Activated T-cell treated with anti-CD3 and anti-CD28 coated beads, Interleukin-2, amount 50 U/mL, for 4 hours (primary cell): ENCODE measurements at regions not wholly inside any gene's neighbourhood (a gene's known extent, or its start where the extent isn't known, plus 50 kb on each side); places are given as distances from the start of the nearest gene placed in this dataset.

Experiments used
- ATAC-seq, 2 donors: fragments of 200-7000 bp; cut with Tn5 transposase; one replicate each; pipeline ENCODE4 v1.10.0; 2021
- DNase-seq: peaks from one replicate; pipeline ENCODE4 v3.0.0-alpha.2; 2020
- H3K27me3 Mint-ChIP-seq: one replicate; pipeline ENCODE4 v1.8.0; 2021; ENCODE audit warnings: low read depth, mixed read lengths
- H3K36me3 Mint-ChIP-seq: one replicate; pipeline ENCODE4 v1.8.0; 2022; ENCODE audit warnings: mixed read lengths; ENCODE audit not compliant: insufficient read depth
- H3K4me1 Mint-ChIP-seq: one replicate; pipeline ENCODE4 v1.8.0; 2021; ENCODE audit warnings: low read depth, mixed read lengths
- H3K4me3 Mint-ChIP-seq: one replicate; pipeline ENCODE4 v1.8.0; 2021; ENCODE audit warnings: mild to moderate bottlenecking, moderate library complexity, mixed read lengths
- H3K9me3 Mint-ChIP-seq: one replicate; pipeline ENCODE4 v1.8.0; 2021; ENCODE audit warnings: mixed read lengths

DNA sequence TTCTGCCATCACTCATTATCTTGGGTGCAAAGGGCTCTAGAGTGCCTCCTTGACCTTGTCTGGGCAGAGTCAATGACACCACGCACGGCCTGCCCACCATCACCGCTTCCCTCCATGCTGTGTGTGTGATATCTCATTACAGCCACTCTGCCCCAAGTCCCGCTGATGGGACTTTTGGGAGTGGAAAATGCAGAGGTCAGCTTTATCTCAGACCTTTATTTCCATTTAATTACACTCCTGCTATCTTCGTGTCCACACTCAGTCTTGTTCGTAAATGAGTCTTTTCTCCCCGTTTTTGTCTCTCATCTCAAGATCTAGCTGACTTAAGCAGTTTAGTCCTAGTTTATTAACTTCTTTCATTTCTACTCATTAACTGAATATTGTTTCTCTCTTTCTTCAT lies 226.2 kb downstream of the ICE1 start:
- Mint-ChIP-seq H3K4me1 (no peaks in the 10 kb centered on the region), H3K4me3 (no peak overlapping the region), H3K27me3 (no peaks in the 10 kb centered on the region), H3K36me3 (no peaks in the 10 kb centered on the region), H3K9me3 (peaks cover 3% of the 10 kb centered on the region)
- DNase-seq (no peak), ATAC-seq (no peak)

DNA sequence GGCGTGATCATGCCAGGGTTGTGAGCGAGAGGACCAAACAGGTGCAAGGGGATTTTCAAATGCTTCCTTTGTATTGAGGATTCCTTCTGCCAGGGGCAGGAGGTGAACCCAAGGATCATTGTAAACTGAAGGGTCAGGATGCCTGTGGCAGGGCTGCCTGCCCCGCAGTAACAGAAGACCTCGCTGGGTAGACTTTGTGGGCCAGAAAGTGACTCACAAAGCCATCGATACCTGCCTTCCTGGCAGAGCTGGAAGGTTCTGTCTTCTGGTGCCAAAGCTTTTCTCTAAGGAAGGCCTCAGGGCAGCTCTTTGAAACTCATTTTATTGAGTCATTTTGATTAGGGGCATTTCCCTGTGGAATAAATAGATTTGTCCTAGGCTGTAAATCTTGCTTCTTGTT lies 223.4 kb downstream of the ICE1 start:
- Mint-ChIP-seq H3K4me1 (no peaks in the 10 kb centered on the region), H3K9me3 (no peaks in the 10 kb centered on the region), H3K4me3 (no peak overlapping the region), H3K27me3 (no peaks in the 10 kb centered on the region), H3K36me3 (no peaks in the 10 kb centered on the region)
- DNase-seq (no peak), ATAC-seq (no peak)

DNA sequence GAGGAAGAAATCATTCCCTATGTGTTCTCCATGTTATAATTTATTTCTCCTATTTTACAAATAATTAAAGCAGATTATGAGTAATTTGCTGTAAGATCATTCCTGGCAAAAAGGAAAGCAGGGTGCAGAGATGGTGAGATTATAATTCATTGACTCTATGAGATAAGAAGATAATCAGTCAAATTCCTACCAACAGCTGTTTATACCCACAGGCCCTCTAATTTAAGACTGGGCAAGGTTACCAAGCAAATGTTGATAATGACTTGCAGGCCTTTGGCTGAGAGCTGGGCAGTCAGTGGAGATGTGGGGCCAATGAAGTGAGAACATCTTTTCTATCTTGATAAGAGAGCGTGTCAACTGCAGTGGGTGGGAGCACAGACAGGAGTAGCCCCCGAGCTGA lies 222.7 kb downstream of the ICE1 start:
- Mint-ChIP-seq H3K36me3 (no peaks in the 10 kb centered on the region), H3K4me3 (no peak overlapping the region), H3K4me1 (no peaks in the 10 kb centered on the region), H3K9me3 (no peaks in the 10 kb centered on the region), H3K27me3 (no peaks in the 10 kb centered on the region)
- ATAC-seq (no peak), DNase-seq (no peak)

- Mint-ChIP-seq H3K27me3 (peaks cover 4% of the 10 kb centered on the region), H3K36me3 (no peaks in the 10 kb centered on the region), H3K4me1 (no peaks in the 10 kb centered on the region), H3K4me3 (no peak overlapping the region), H3K9me3 (no peaks in the 10 kb centered on the region)
- DNase-seq (no peak), ATAC-seq (no peak)
Observed at GRCh38 chr5:5644249-5644648, 221.8 kb downstream of the ICE1 start.

DNA sequence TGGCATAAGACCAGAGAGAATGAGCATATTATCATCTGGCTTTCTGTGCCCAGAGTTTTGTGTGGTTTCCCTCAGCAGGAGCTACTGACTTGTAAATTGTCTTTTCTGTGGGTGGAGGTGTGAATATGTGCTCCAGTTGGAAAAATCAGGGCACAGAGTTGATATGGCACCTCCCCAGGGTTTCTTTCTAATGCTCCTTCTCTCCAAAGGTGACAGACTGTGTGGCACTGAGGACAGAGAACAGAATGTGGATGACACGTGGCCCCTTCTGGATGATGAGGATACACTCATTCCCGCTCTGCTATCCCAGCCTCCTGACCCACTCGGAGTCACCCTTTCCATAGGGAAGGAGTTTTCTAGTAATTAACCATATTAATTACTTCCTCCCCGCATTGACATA lies 221.0 kb downstream of the ICE1 start:
- ATAC-seq: no peak
- no peaks in the 10 kb centered on the region for H3K9me3 Mint-ChIP-seq
- peaks cover 4% of the 10 kb centered on the region for H3K27me3 Mint-ChIP-seq
- DNase-seq: no peak
- H3K4me3 Mint-ChIP-seq: no peak overlapping the region
- no peaks in the 10 kb centered on the region for H3K36me3 Mint-ChIP-seq
- H3K4me1 Mint-ChIP-seq: no peaks in the 10 kb centered on the region

DNA sequence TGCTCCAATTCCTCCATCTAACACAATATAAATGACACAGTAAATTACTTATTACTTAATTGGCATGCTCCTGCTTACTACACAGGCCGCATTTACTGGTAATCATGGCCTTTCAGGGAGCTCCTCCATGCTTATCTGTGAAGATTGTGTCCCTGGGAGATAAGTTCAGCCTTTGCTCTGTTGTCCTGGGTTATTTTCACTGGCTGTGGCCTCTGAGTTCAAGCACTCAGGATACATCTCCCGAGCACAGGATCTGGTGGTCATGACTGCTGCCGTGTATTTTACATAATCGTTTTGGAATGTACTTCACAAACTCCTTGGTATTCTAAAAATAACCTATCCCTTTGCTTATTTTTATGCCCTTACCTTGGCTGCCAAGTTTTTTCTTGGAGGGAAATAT lies 215.7 kb downstream of the ICE1 start:
- no peaks in the 10 kb centered on the region for H3K9me3 Mint-ChIP-seq
- H3K4me3 Mint-ChIP-seq: no peak overlapping the region
- no peaks in the 10 kb centered on the region for H3K36me3 Mint-ChIP-seq
- H3K4me1 Mint-ChIP-seq: no peaks in the 10 kb centered on the region
- DNase-seq (no peak), ATAC-seq (no peak)
- peaks cover 4% of the 10 kb centered on the region for H3K27me3 Mint-ChIP-seq

DNA sequence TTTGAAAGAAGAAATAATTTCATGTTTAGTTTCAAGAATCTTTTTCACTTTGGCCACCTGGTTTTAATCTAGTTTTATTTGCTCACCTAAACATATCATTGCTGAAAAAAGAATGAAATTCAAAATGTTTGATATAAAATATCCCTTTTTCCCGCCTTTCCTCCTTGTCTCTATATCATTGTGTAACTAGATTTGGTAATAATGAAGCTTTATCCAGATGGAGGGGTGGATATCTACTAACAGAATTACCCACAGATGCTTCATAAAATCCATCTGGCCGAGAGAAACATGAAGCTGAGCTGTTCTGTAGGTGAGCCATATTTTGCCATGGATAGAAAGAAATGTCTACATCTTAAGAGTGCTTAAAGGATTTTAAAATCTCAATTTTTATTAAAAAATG lies 214.7 kb downstream of the ICE1 start:
- H3K27me3 Mint-ChIP-seq: peaks cover 4% of the 10 kb centered on the region
- ATAC-seq: no peak
- no peaks in the 10 kb centered on the region for H3K36me3 Mint-ChIP-seq
- H3K9me3 Mint-ChIP-seq: peaks cover 3% of the 10 kb centered on the region
- H3K4me3 Mint-ChIP-seq: no peak overlapping the region
- no peak for DNase-seq
- H3K4me1 Mint-ChIP-seq: no peaks in the 10 kb centered on the region

DNA sequence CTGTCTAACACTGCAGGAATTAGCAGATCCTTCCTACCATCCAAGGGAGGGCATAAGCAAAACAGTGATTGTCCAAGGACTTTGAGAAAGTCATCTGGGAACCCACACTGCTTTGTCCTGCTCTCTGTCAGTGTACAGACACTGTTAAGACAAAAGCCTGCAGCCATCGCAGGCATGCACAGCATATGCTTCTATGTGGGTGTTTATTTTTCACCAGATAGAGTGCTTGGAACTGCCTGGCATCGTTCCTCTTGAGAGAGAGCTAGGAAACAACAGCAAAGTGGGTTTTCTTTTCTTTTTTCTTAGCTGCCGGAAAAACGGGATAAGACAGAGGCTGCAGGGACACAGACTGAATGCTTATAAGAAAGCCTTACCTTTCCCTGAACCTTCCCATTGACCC lies 212.3 kb downstream of the ICE1 start:
- ATAC-seq (no peak), DNase-seq (no peak)
- Mint-ChIP-seq H3K4me1 (no peaks in the 10 kb centered on the region), H3K36me3 (no peaks in the 10 kb centered on the region), H3K4me3 (no peak overlapping the region), H3K27me3 (peaks cover 1% of the 10 kb centered on the region), H3K9me3 (peaks cover 3% of the 10 kb centered on the region)

- Mint-ChIP-seq H3K4me1 (no peaks in the 10 kb centered on the region), H3K9me3 (peaks cover 3% of the 10 kb centered on the region), H3K36me3 (no peaks in the 10 kb centered on the region), H3K27me3 (no peaks in the 10 kb centered on the region), H3K4me3 (no peak overlapping the region)
- ATAC-seq: no peak
- DNase-seq: no peak
Observed at GRCh38 chr5:5633579-5633978, 211.1 kb downstream of the ICE1 start.

DNA sequence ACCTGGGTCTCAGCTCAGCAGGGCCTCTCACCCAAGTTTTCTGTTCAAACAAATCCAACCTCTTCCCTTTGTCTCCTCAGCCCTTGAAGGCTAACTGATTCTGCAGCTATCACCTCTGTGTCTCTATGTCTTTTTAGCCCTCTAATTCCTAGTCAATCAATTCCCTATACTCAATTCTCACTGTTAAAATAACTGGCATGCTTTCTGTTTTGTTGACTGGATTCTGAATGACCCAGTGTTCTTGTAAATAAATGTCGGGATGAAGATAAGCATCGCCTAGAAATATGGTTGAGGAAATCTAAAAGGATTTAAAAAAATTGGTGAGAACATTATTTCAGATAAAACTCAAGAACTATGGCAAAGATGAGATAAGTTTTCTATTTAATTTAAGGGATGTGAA lies 210.2 kb downstream of the ICE1 start:
- no peak for DNase-seq
- no peak for ATAC-seq
- H3K4me1 Mint-ChIP-seq: no peaks in the 10 kb centered on the region
- no peak overlapping the region for H3K4me3 Mint-ChIP-seq
- no peaks in the 10 kb centered on the region for H3K27me3 Mint-ChIP-seq
- H3K36me3 Mint-ChIP-seq: no peaks in the 10 kb centered on the region
- peaks cover 3% of the 10 kb centered on the region for H3K9me3 Mint-ChIP-seq

- Mint-ChIP-seq H3K27me3 (no peaks in the 10 kb centered on the region), H3K4me1 (no peaks in the 10 kb centered on the region), H3K4me3 (no peak overlapping the region), H3K36me3 (no peaks in the 10 kb centered on the region), H3K9me3 (peaks cover 4% of the 10 kb centered on the region)
- no peak for DNase-seq
- no peak for ATAC-seq
Observed at GRCh38 chr5:5629607-5629978, 207.1 kb downstream of the ICE1 start.

DNA sequence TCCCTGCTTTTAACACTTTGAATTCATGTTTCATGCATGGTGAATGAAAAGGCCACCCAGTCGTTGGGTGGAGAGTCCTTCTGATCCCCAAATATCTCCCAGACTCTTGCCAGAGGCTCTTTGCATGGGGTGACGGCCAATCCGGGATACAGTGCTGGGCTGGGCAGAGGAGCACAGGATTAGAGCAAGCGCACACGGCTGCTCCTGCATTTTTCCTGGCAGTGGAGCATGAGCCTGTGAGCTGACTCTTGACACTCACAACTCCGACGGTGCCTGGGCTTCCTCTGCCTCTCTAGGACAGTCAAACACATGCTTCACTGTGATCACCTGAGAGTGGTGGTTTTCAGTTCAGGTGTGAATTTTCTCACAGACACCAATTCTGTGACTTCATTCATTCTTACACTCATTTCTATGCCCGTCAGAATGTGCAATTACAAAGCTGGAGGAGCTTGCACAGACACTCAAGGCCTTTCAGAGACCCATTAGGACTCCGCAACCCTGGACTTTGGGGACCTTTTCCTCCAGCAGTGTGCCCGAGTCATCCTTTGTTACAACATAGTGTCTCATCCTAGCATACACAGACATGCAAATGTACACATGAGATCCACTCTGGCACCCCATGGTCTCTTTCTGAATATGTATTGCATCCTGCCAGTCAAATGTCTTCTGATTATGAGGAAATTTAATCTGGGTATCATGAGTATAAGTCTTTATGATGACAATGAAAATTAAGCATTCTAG lies 206.6 kb downstream of the ICE1 start:
- H3K27me3 Mint-ChIP-seq: no peaks in the 10 kb centered on the region

GRCh38 chr5:5626412-5626811 lies 203.9 kb downstream of the ICE1 start:
- H3K4me1 Mint-ChIP-seq: no peaks in the 10 kb centered on the region
- ATAC-seq: no peak
- peaks cover 18% of the 10 kb centered on the region for H3K9me3 Mint-ChIP-seq
- no peak for DNase-seq
- no peaks in the 10 kb centered on the region for H3K27me3 Mint-ChIP-seq
- no peaks in the 10 kb centered on the region for H3K36me3 Mint-ChIP-seq
- no peak overlapping the region for H3K4me3 Mint-ChIP-seq

More for the DNA sequence above, 206.6 kb downstream of the ICE1 start:
- no peak overlapping the region for H3K4me3 Mint-ChIP-seq
- no peaks in the 10 kb centered on the region for H3K4me1 Mint-ChIP-seq
- no peaks in the 10 kb centered on the region for H3K36me3 Mint-ChIP-seq
- ATAC-seq (no peak), DNase-seq (no peak)
- H3K9me3 Mint-ChIP-seq: peaks cover 9% of the 10 kb centered on the region

DNA sequence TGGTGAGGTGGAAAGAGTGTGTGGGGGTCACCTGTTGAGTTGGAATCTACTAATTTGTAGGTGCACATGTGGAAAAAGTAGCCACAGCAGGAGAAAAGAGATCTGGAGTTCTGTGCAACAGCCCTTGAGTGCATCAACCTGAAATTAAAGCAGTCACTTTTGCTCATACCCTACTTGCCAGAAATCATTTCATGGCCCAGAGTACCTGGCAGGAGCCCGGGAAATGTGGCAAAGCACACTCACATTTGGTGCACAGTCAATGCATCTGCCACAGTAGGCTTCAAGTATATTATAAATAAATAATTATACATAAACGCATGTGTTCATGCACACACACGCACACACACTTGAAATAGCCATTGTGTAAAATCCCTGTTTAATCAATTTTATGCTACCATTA lies 203.0 kb downstream of the ICE1 start:
- H3K36me3 Mint-ChIP-seq: no peaks in the 10 kb centered on the region
- DNase-seq (no peak), ATAC-seq (no peak)
- no peaks in the 10 kb centered on the region for H3K27me3 Mint-ChIP-seq
- peaks cover 18% of the 10 kb centered on the region for H3K9me3 Mint-ChIP-seq
- no peak overlapping the region for H3K4me3 Mint-ChIP-seq
- no peaks in the 10 kb centered on the region for H3K4me1 Mint-ChIP-seq

DNA sequence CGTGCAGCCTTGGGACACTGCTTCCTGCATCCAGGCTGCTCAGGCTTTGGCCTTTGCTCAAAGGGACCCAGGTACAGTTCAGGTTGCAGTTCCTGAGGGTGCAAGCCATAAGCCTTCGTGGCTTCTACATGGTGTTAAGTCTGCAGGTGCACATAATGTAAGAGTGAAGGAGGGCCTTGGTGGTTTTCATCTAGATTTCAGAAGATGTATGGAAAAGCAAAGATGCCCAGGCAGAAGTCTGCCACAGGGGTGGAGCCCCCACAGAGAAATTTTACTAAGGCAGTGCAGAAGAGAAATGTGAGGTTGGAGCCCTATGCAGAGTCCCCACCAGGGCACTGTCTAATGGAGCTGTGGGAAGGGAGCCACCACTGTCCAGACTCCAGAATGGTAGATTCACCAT lies 200.9 kb downstream of the ICE1 start:
- no peak overlapping the region for H3K4me3 Mint-ChIP-seq
- H3K9me3 Mint-ChIP-seq: peaks cover 18% of the 10 kb centered on the region
- DNase-seq (no peak), ATAC-seq (no peak)
- H3K27me3 Mint-ChIP-seq: peaks cover 4% of the 10 kb centered on the region
- no peaks in the 10 kb centered on the region for H3K4me1 Mint-ChIP-seq
- no peaks in the 10 kb centered on the region for H3K36me3 Mint-ChIP-seq

GRCh38 chr5:5622806-5623205 lies 200.3 kb downstream of the ICE1 start:
- Mint-ChIP-seq H3K27me3 (peaks cover 4% of the 10 kb centered on the region), H3K9me3 (peaks cover 18% of the 10 kb centered on the region), H3K4me3 (no peak overlapping the region), H3K36me3 (no peaks in the 10 kb centered on the region), H3K4me1 (no peaks in the 10 kb centered on the region)
- ATAC-seq (no peak), DNase-seq (no peak)
